GM12801 (cell line): ENCODE measurements at regions not wholly inside any gene's neighbourhood (a gene's known extent, or its start where the extent isn't known, plus 50 kb on each side); places are given as distances from the start of the nearest gene placed in this dataset.

Experiments
- TF ChIP-seq, protein P1 (sequence below): IDR thresholded peaks from one replicate; pipeline ENCODE4 v1.5.1; 2011; ENCODE audit warnings: control low read depth; ENCODE audit not compliant: insufficient read length; ENCODE audit errors: extremely low read depth

DNA sequence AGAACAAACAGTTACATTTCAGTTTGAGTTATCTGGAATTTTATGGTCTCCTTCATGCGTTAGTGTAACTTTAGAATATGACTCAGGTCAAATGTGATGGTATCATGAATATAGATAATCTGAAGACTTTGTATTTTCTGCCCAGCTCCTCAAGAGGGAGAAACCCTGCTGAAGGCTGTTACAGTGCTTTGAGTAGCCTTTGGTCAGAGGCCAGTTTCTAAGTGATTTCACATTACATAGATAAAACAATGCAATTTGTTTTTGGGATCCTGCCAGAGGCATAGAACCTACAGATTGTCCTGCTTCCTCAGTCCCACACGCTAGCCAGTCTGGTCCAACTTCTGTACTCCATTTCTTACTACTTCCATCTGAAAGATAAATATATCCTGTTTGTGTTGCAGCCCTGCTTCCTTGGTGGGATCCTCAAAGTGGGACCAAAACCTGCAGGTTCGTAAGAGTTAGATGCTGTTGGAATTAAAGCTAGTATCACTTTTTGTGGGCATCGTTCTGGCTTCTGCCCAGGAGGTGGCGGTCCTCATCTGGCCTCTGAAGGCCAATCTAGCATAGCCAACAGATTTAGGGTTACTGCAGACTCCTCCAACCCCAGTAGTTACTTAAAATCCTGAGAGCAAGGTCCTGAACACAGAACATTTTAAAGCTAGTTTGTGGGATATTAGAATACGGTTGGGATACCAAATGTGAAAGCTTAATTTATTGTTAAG lies 645.8 kb upstream of the USP24 start:
- TF ChIP-seq, protein P1, sequence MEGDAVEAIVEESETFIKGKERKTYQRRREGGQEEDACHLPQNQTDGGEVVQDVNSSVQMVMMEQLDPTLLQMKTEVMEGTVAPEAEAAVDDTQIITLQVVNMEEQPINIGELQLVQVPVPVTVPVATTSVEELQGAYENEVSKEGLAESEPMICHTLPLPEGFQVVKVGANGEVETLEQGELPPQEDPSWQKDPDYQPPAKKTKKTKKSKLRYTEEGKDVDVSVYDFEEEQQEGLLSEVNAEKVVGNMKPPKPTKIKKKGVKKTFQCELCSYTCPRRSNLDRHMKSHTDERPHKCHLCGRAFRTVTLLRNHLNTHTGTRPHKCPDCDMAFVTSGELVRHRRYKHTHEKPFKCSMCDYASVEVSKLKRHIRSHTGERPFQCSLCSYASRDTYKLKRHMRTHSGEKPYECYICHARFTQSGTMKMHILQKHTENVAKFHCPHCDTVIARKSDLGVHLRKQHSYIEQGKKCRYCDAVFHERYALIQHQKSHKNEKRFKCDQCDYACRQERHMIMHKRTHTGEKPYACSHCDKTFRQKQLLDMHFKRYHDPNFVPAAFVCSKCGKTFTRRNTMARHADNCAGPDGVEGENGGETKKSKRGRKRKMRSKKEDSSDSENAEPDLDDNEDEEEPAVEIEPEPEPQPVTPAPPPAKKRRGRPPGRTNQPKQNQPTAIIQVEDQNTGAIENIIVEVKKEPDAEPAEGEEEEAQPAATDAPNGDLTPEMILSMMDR, result no peak

GRCh38 chr1:55860326-55860725 lies 645.2 kb upstream of the USP24 start:
- TF ChIP-seq, protein P1, result no peak

DNA sequence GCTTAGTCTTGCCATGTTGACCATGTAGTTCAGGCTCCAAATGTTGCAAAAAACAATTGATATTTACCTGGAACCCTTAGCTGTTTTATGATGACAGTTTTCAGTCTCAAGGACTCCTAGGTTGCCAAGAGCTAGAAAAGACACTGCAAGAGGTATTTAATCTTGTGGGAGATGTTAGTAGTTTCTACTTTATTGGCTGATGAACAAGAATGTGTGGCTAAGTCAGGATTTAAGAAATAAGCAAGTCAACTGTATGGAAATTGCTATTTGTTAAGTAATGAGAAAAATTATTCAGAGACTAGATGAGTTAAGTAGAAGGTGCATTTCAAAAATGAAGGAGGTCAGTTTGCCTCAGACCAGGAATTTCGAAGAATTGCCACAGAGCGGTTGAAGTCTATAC lies 639.7 kb upstream of the USP24 start:
- TF ChIP-seq, protein P1, result no peak

- TF ChIP-seq, protein P1, result no peak
These were observed 633.7 kb upstream of the USP24 start for GRCh38 chr1:55848906-55849305.

- TF ChIP-seq, protein P1, result no peak
These were observed 630.9 kb upstream of the USP24 start for GRCh38 chr1:55846051-55846450.

DNA sequence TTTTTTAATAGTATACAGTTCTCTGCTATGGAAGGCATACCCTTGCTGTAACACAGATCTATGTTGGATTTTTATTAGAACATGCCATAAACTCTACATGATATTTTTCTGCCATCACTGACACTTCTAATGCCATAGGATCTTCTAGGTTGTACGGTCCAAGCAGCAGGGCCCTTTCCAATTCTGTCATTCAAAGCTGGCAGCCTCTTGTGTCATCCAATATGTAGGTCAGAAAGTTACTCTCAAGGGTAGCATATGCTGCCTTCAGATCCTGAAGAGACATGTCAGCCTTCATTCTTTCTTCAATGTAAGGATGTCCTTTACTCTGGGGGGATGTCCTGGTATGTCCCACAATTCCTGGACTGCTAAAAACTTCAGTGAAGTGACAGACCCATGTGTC lies 629.2 kb upstream of the USP24 start:
- TF ChIP-seq, protein P1, result no peak

- TF ChIP-seq, protein P1, result no peak
These were observed 624.5 kb upstream of the USP24 start for GRCh38 chr1:55839626-55840025.
